Stomach (tissue), 4 donors: ENCODE measurements at regions not wholly inside any gene's neighbourhood (a gene's known extent, or its start where the extent isn't known, plus 50 kb on each side); places are given as distances from the start of the nearest gene placed in this dataset.

Source experiments
- EP300 ChIP-seq: sonication (generic); formaldehyde crosslinking; IDR thresholded peaks from one replicate; pipeline ENCODE4 v1.6.1; 2017; ENCODE audit warnings: antibody characterized with exemption
- POLR2A ChIP-seq, 4 donors: fragments of 450-650 bp; IDR thresholded peaks; one replicate each; pipeline ENCODE4 v1.6.1; 2016; ENCODE audit warnings: antibody characterized with exemption in 4 of 4, control low read depth in 2 of 4, mild to moderate bottlenecking in 1 of 4, moderate library complexity in 1 of 4
- TF ChIP-seq, protein P1 (sequence below), 7 experiments: fragments of 450-650 bp in 4 of 7; fragments of 200-600 bp in 3 of 7; sonication (generic) in 3 of 7; IDR thresholded peaks; one replicate each; pipeline ENCODE4 v1.5.1; 2016 to 2019; ENCODE audit warnings: antibody characterized with exemption in 7 of 7, control low read depth in 2 of 7, mild to moderate bottlenecking in 1 of 7

- TF ChIP-seq, protein P1, sequence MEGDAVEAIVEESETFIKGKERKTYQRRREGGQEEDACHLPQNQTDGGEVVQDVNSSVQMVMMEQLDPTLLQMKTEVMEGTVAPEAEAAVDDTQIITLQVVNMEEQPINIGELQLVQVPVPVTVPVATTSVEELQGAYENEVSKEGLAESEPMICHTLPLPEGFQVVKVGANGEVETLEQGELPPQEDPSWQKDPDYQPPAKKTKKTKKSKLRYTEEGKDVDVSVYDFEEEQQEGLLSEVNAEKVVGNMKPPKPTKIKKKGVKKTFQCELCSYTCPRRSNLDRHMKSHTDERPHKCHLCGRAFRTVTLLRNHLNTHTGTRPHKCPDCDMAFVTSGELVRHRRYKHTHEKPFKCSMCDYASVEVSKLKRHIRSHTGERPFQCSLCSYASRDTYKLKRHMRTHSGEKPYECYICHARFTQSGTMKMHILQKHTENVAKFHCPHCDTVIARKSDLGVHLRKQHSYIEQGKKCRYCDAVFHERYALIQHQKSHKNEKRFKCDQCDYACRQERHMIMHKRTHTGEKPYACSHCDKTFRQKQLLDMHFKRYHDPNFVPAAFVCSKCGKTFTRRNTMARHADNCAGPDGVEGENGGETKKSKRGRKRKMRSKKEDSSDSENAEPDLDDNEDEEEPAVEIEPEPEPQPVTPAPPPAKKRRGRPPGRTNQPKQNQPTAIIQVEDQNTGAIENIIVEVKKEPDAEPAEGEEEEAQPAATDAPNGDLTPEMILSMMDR (IDR thresholded peaks at IDR 0.05) = no peak
- no peak for TF ChIP-seq EP300
- TF ChIP-seq POLR2A (IDR thresholded peaks at IDR 0.05) = no peak
Measured at GRCh38 chr3:27542476-27542875, 58.3 kb upstream of the SLC4A7 start.
